Astrocyte (in vitro differentiated cells and primary cell): ENCODE measurements at regions not wholly inside any gene's neighbourhood (a gene's known extent, or its start where the extent isn't known, plus 50 kb on each side); places are given as distances from the start of the nearest gene placed in this dataset.

ENCODE experiments used
- DNase-seq: peaks from one replicate; pipeline ENCODE4 v3.0.0-alpha.2; 2010; ENCODE audit warnings: low read depth
- FAIRE-seq: peaks from 2 replicates; lab custom pipeline; 2011; peaks lifted over from hg19 to GRCh38; lab: Jason Lieb, UNC
- H2AFZ ChIP-seq: 2 replicates; pipeline ENCODE4 v1.6.0; 2012; ENCODE audit warnings: low read depth, low read length, inconsistent platforms
- H3K27ac ChIP-seq: 2 replicates; pipeline ENCODE4 v1.5.1; 2011; ENCODE audit warnings: low read depth, low read length, inconsistent platforms
- H3K27me3 ChIP-seq: 2 replicates; pipeline ENCODE4 v1.6.0; 2011; ENCODE audit warnings: low read length, inconsistent platforms; ENCODE audit not compliant: insufficient read depth
- H3K36me3 ChIP-seq: 2 replicates; pipeline ENCODE4 v1.5.1; 2011; ENCODE audit warnings: low read length, inconsistent platforms; ENCODE audit not compliant: insufficient read depth
- H3K4me1 ChIP-seq: 2 replicates; pipeline ENCODE4 v1.5.1; 2011; ENCODE audit warnings: low read length, inconsistent platforms; ENCODE audit not compliant: insufficient read depth
- H3K4me2 ChIP-seq: 2 replicates; pipeline ENCODE4 v1.6.0; 2012; ENCODE audit warnings: low read length, inconsistent platforms
- H3K4me3 ChIP-seq: 2 replicates; pipeline ENCODE4 v1.5.1; 2011; ENCODE audit warnings: low read depth, mild to moderate bottlenecking, low read length, inconsistent platforms; ENCODE audit not compliant: insufficient read depth
- H3K79me2 ChIP-seq: 2 replicates; pipeline ENCODE4 v1.6.0; 2012; ENCODE audit warnings: mild to moderate bottlenecking, low read length, inconsistent platforms; ENCODE audit not compliant: insufficient read depth
- H3K9ac ChIP-seq: 2 replicates; pipeline ENCODE4 v1.6.0; 2012; ENCODE audit warnings: mild to moderate bottlenecking, low read length, inconsistent platforms
- H3K9me3 ChIP-seq: 2 replicates; pipeline ENCODE4 v1.5.1; 2012; ENCODE audit warnings: low read depth, mild to moderate bottlenecking, low read length, inconsistent platforms; ENCODE audit not compliant: insufficient read depth
- H4K20me1 ChIP-seq: 2 replicates; pipeline ENCODE4 v1.6.0; 2012; ENCODE audit warnings: low read length, inconsistent platforms; ENCODE audit not compliant: insufficient read depth
- H3K27ac Mint-ChIP-seq: one replicate; pipeline ENCODE4 v1.8.0; 2021; ENCODE audit warnings: mild to moderate bottlenecking, mixed read lengths; ENCODE audit not compliant: unreplicated experiment
- H3K27me3 Mint-ChIP-seq: one replicate; pipeline ENCODE4 v1.8.0; 2021; ENCODE audit warnings: low read depth, mixed read lengths; ENCODE audit not compliant: unreplicated experiment
- H3K36me3 Mint-ChIP-seq: one replicate; pipeline ENCODE4 v1.8.0; 2021; ENCODE audit warnings: low read depth, mixed read lengths; ENCODE audit not compliant: unreplicated experiment
- H3K4me1 Mint-ChIP-seq: one replicate; pipeline ENCODE4 v1.8.0; 2021; ENCODE audit warnings: low read depth, mixed read lengths; ENCODE audit not compliant: unreplicated experiment
- H3K4me3 Mint-ChIP-seq: one replicate; pipeline ENCODE4 v1.8.0; 2021; ENCODE audit warnings: mild to moderate bottlenecking, moderate library complexity, mixed read lengths; ENCODE audit not compliant: unreplicated experiment
- H3K9me3 Mint-ChIP-seq: one replicate; pipeline ENCODE4 v1.8.0; 2021; ENCODE audit warnings: mild to moderate bottlenecking, mixed read lengths; ENCODE audit not compliant: unreplicated experiment
- CTCF ChIP-seq: IDR thresholded peaks from 2 replicates; pipeline ENCODE4 v1.5.1; 2011; ENCODE audit warnings: low read depth, mild to moderate bottlenecking, inconsistent platforms, low read length, moderate library complexity; ENCODE audit not compliant: insufficient read depth
- EZH2 ChIP-seq: IDR thresholded peaks from 2 replicates; pipeline ENCODE4 v1.6.1; 2012; ENCODE audit warnings: mild to moderate bottlenecking, low read length, inconsistent platforms; ENCODE audit not compliant: insufficient read depth

- Histone ChIP-seq H3K9ac (no peak overlapping the region), H3K4me3 (no peak overlapping the region), H2AFZ (no peak overlapping the region), H3K79me2 (no peaks in the 10 kb centered on the region), H3K27me3 (peaks cover 2% of the 10 kb centered on the region), H3K36me3 (no peaks in the 10 kb centered on the region), H3K9me3 (no peaks in the 10 kb centered on the region), H3K27ac (no peak overlapping the region), H4K20me1 (no peaks in the 10 kb centered on the region), H3K4me1 (no peaks in the 10 kb centered on the region), H3K4me2 (no peak overlapping the region)
- Mint-ChIP-seq H3K4me1 (peaks cover 12% of the 10 kb centered on the region), H3K9me3 (peaks cover 2% of the 10 kb centered on the region), H3K27me3 (peaks cover 29% of the 10 kb centered on the region), H3K27ac (no peak overlapping the region), H3K4me3 (no peak overlapping the region), H3K36me3 (no peaks in the 10 kb centered on the region)
- no peak for DNase-seq
- TF ChIP-seq EZH2, result no peak
- TF ChIP-seq CTCF, result no peak
- FAIRE-seq, result no peak
Observed at GRCh38 chr10:118957966-118958365, 71.5 kb upstream of the NANOS1 start.

DNA sequence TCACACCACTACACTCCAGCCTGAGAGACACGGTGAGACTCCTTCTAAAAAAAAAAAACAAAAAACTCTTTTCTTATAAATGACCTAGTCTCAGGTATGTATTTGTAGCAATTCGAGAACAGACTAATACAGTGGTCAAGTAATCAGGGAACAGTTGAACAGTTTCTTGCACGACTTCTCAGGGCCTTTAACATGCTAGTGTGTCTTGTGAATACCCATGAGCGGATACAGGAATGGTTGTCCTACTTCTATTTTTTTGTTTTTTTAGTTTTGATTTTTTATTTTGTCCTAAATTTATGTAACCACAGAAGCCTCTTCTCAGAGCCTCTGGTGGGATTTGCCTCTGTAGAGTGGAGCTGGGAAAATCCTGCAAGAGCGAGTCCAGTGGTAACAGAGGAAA, 71.0 kb upstream of the NANOS1 start:
- H3K4me2 ChIP-seq, result no peak overlapping the region
- Mint-ChIP-seq H3K27me3 (peaks cover 25% of the 10 kb centered on the region), H3K9me3 (peaks cover 2% of the 10 kb centered on the region), H3K4me3 (no peak overlapping the region), H3K36me3 (no peaks in the 10 kb centered on the region), H3K27ac (no peak overlapping the region), H3K4me1 (peaks cover 12% of the 10 kb centered on the region)
- no peaks in the 10 kb centered on the region for H3K36me3 ChIP-seq
- no peaks in the 10 kb centered on the region for H3K9me3 ChIP-seq
- H3K4me3 ChIP-seq, result no peak overlapping the region
- H3K27ac ChIP-seq, result no peak overlapping the region
- H4K20me1 ChIP-seq, result no peaks in the 10 kb centered on the region
- H3K27me3 ChIP-seq, result peaks cover 2% of the 10 kb centered on the region
- H3K9ac ChIP-seq, result no peak overlapping the region
- FAIRE-seq, result no peak
- DNase-seq, result no peak
- H3K4me1 ChIP-seq, result no peaks in the 10 kb centered on the region
- no peak overlapping the region for H2AFZ ChIP-seq
- TF ChIP-seq EZH2, result no peak
- TF ChIP-seq CTCF, result no peak
- H3K79me2 ChIP-seq, result no peaks in the 10 kb centered on the region

GRCh38 chr10:118958984-118959925, 70.3 kb upstream of the NANOS1 start:
- Histone ChIP-seq H3K36me3 (no peaks in the 10 kb centered on the region), H2AFZ (no peak overlapping the region), H3K27me3 (peaks cover 2% of the 10 kb centered on the region), H3K4me2 (no peak overlapping the region), H3K4me1 (no peaks in the 10 kb centered on the region), H3K27ac (no peak overlapping the region), H3K9ac (no peak overlapping the region), H3K4me3 (no peak overlapping the region), H3K79me2 (no peaks in the 10 kb centered on the region), H4K20me1 (no peaks in the 10 kb centered on the region), H3K9me3 (no peaks in the 10 kb centered on the region)
- DNase-seq (peak; percentile 36), FAIRE-seq (no peak)
- Mint-ChIP-seq H3K36me3 (peaks cover 1% of the 10 kb centered on the region), H3K27ac (peak overlapping the region; percentile 58), H3K4me1 (peaks cover 12% of the 10 kb centered on the region), H3K4me3 (no peak overlapping the region), H3K9me3 (peaks cover 7% of the 10 kb centered on the region), H3K27me3 (peaks cover 19% of the 10 kb centered on the region)
- TF ChIP-seq EZH2, result no peak
- no peak for TF ChIP-seq CTCF
